C1 segment of cervical spinal cord (tissue), 14 donors: ENCODE measurements at regions not wholly inside any gene's neighbourhood (a gene's known extent, or its start where the extent isn't known, plus 50 kb on each side); places are given as distances from the start of the nearest gene placed in this dataset.
A peak's percentile ranks its signal among the peaks of the same experiment; 100 is the strongest.

Source experiments
- DNase-seq, 14 donors: peaks; one replicate each; lab custom pipeline; 2025; lab: John Stamatoyannopoulos, UW

DNA sequence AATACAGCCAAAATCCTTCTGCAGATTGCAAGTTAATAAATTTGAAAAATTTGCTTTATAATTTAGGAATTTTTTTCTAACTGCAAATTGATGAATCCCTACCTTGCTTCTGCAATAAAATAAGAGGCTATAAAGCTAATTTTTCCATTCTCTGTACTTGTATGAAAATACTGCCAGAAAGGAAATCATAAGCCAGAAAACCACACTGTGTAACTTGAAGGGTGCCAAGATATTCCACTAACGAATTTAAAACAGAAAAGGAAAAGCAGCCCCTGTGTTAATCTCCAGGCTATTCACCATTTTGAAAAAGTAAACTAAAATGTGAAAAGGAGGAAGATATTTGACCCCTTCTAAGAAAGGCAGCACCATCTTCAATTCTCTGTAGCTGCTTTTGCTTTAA lies 557.9 kb upstream of the ZNF385D start:
- peak in 1 of 14 donors; percentile 57 for DNase-seq

DNA sequence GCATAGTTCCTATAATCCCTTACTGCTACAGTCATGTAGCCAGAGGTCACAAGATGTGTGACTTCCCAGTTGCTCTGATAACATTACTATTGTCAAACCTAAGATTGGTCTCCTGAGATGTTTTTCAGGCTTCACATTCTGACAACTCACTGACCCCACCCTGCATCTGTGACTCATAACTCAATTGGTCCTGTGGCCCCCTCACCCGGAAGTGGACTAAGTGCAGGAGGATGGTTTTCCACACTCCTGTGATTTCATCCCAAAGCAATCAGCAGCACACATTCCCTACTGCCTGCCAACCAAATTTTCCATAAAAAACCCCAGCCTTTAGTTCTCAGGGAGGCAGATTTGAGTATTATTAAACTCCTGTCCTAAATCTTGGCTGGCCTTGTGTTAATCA lies 564.9 kb upstream of the ZNF385D start:
- DNase-seq: no peak

DNA sequence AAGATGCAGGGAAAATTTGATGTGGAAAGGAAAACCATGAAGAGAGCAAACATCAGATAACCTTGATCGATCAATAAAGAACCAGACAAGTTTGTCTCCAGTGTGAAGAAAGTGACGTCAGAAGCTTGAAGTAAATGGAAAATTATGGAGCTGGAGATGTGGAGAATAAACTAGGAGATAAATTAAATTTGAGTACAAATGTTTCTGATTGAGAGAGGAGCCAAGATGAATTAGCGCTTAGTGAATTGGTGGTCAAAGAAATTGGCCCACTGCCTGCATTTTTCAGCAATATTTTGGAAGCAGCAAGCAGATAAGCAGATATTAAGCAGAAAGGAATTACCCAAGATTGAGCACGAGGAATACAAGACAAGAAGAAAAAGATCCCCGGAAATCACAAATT lies 567.3 kb upstream of the ZNF385D start:
- DNase-seq: no peak

DNA sequence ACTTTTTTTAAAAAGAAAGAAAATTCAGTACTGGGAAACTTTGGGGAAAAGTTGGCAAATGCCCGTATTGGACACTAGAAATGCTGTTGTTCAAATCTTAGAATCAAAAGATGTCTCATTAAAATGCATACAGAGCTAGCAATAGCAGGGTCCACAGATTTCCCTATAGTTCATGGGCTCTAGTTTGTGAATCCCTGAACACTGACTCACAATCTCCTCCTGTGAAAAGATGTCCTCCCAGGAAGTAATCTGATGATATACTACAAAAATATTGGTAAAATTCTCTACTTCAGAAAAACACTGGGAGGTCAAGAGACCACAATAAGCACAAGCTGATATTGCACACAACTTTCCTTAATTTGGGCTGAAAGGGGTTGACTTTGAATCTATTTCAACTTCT lies 568.4 kb upstream of the ZNF385D start:
- DNase-seq: no peak

DNA sequence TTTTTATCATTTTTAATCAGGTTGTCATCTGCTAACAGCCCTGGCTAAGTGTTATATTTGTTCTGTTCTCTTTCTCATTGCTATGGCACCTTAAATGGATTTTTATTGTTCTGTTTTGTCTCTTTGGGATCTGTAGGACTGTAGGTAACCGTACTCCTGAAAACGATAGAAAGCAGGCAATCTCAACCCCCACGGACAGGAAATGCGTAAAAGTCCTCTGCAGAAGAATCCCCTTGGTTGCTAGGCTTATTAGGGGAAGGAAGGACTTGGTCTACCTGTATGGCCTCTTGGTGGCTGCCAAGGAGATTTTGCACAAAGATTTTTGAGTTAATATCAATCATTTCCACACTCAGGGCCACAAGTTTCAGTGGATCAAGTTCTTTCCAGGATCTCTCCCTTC lies 571.9 kb upstream of the ZNF385D start:
- DNase-seq: no peak

DNA sequence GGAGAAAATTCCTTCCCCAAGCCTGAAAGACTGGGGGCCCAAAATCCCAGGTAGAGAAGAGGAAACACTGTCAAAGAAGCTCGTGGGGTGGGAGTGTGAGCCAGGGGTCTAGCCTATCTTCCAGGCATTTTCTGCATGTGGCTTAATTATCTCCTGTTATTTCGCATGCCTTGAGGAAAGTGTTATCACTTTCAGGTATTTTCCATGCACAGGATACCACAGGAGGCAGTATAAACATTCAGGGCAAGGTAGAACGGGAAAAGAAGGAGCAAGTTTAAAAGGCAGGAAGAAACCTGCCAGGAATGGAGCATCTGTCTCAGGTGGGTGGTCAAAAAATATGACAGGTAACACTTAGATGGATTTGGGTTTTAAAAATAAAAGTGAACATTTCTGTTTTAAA lies 575.3 kb upstream of the ZNF385D start:
- no peak for DNase-seq

DNA sequence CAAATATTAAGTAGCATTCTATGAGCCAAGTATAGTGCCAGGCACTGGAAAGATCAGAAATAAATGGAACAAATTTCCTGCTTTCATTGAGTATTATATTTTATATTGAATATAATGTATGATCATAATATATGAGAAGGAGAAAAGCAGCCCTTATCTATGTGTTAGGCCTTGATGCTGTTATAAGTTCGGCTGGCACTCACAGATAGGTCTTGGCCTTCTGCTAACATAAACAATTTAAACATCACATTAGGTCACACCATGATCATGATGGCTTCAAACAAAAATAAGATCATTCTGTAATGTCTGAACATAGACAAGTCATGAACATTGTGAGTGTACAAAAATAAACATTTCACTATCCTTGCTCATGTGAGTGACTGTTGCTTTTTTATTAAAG lies 584.0 kb upstream of the ZNF385D start:
- no peak for DNase-seq

DNA sequence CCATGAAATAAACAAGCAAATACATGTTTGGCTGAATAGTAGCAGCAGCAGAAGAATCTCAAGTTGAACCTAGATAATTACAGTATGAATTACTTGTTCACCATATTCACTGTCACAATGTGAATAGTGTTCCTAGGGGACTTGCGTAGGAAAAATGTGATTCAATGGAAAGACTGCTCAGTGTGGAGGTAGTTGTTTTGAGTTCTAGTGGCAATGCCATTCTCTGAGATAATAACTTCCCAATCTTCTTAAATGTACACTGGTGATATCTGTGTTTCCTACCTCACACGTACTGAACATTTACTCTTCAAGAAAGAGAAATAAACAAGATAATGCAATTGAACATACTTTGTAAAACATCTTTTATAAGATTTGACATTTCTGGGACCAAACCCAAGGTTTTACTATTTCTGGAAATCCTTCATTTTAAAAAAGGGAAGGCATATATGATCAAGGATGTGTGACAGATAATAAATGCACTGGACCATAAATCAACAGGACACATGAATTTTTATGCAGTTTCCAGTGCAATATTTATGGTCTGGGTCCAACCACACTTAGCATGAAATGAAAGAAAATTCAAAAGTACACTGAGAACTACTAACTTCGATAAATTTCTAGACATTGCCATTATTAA lies 598.3 kb upstream of the ZNF385D start:
- no peak for DNase-seq

DNA sequence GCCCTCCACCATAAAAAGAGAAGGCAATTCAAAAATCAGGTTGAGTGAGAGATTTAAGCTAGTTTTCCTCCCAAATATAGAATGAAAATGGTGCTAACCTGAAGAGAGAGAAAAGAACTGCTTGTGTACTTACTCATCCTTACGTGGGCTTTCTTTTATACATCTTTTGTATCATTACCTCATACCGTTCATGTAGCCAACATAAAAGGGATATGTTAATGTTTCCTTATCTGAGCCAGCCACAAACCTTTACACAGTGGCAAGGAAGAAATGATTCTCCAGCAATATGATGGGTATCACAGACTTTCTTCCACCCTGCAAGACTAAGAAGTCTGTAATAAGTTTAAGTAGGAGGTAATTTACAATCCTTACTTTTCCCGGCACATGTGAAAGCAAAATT lies 600.8 kb upstream of the ZNF385D start:
- DNase-seq: no peak

DNA sequence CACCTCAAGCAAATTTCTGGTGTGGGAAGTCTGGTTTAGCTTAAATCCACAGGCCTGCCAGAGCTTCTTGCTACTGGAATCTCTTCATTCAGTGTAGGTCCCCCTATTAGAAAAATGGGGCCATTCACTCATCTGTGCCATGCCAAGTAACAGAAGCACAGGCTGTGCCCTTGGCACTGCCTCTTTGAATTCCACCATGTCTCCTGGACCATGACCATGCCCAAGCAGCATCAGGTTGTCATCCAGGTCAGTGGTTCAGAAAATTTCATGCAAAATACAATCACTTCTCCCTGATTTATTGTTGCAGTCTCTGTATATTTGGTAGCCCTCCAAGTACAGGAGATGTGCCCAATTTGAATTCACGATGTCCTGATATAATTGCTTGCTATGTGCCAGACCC lies 602.1 kb upstream of the ZNF385D start:
- peak in 2 of 14 donors; percentile 8 to 99 for DNase-seq

DNA sequence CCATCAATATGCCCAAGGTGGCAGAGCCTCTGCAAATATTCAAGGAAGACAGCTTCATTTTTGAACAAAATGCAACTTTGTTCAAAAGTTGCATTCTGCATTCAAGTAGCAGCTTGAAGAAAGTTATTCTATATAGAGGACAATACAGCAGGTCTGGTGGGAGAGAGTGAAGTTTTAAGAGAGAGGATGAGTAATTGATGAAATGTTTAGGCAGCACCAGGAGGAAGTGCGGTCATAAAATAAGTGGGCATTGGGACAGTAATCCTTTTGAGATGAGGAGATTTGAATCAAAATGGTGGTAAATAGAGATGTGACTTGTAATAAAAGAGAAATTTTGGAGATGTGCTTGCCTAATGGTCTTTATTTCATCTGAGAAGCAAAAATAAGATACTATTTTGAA lies 607.3 kb upstream of the ZNF385D start:
- DNase-seq: no peak

DNA sequence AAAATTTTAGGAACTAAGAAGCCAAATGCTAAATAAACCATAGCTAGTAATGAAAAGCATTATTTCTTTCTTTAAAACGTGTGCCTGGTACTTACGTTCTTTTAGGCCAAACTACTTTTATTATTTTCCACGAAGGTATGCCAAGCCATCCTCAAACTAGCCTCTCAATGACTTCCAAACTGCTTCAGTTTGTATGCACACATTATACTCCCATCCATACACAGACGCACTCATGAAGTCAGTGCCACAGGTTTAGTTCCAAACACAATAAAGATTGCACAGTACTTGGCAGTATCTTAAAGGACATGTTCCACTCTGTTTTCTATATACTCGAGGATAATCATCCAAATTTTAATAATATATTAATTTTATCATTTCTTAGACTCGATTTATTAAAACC lies 609.2 kb upstream of the ZNF385D start:
- no peak for DNase-seq

DNA sequence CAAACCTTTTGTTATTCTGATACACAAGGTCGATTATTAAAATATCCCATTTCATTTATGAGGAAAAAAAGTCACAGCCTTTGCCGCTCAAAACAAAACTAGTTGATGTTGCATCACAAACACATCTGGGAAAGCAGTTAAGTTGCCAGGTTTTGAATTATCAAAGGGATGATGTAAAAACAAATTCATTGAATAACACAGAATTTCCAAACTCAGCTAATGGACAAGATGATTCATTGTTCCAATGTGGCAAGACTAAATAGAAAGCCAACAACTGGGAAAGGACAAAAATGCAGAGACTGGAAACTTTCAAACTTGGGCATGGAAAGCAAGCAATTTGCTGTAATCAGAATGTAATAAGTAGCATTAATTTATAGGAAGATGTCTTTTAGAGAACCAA lies 610.0 kb upstream of the ZNF385D start:
- no peak for DNase-seq

DNA sequence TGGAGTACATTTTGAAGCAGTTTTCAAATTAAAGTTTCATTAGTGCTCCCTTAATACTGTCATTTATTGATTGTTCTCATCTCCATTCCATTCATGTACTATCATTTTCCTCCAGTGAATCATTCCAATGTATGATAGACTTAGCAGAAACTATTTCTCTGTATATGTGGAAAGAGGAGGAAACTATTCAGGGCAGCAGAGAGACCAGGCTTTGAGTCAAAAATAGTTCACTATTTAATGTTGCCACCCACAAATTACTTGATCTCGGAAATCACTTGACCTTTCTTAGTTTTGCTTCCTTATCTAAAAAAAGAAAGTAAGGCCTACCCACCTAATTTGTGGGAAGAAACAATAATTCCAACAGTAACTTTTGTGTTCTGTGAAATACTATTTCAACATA lies 610.5 kb upstream of the ZNF385D start:
- DNase-seq: no peak

DNA sequence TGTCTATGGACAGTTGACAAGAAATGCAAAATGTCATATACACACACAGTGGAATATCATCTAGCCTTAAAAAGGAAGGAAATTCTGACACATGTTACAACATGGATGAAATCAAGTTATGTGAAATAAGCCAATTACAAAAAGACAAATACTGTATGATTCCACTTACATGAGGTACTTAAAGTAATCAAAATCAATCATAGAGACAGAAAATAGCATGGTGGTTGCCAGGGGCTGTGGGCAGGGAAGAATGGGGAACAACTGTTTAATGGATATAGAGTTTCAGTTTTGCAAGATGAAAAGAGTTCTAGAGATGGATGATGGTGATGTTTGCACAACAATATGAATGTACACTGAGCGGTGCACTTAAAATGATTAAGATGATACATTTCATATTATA lies 613.8 kb upstream of the ZNF385D start:
- DNase-seq: no peak

DNA sequence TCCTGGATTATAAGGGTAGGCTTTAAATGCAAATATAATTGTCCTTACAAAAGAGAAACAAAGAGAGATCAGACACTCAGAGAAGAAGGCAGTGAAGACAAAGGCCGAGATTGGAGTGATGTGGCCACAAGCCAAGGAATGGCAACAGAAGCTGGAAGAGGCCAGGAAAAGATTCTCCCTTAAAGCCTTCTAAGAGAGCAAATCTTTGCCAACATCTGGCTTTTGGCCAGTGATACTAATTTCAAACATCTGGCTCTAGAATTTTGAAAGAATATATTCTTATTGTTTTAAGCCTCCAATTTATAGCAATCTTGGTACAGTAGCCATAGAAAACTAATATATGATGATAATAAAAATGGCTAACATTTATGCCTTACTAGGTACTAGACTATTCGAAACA lies 615.8 kb upstream of the ZNF385D start:
- no peak for DNase-seq

DNA sequence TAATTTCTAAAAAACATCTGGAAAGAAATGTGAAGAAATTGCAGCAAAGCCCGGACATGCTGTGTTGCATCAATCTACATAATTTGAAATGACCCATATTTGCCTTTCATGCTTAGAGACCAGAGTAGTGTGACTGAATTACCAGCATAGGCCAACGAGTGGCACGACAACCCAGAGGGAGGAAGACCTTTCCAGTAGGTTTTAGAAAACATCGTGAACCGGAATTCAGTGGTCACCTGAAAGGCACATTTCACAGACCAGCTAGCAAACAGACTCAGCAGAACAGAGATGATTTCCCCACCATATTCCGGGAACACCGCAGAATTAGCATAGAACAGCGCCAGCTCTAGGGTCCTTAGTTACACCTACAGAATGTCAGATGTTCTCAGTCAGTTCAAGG lies 620.0 kb upstream of the ZNF385D start:
- DNase-seq: peak in 1 of 14 donors; percentile 83

DNA sequence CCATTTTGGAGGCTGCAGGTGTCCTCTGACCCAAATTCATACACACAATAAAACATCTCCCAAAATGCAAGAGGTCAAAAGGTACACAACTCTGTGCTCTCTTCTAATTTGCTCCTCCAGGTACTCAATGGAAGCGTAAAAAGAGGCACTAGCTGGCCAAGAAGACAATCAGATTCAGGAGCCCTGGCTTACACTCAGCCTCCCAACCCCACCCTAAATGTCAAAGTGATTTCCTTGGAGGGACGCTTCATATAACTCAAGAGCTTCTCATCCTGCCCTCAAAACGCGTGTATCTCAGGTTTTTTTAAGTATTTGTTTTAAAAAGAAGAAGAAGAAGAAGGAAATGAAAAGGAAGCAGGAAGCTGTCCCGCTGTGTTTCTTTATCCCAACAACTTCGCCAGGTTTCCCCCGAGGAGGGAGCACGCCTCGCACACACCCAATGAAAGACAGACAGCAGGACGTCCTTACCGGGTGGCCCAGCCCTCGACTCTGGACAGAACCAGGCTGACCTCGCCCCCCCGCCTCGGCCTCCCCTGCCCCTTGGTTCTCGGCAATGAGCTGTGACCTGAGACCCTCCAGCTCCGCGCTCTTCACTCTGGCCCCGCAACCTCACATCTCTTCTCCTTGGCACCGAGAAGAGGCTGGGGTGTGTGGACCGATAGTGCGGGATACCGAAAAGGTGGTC lies 620.7 kb upstream of the ZNF385D start:
- peak in 2 of 14 donors; percentile 31 to 75 for DNase-seq

DNA sequence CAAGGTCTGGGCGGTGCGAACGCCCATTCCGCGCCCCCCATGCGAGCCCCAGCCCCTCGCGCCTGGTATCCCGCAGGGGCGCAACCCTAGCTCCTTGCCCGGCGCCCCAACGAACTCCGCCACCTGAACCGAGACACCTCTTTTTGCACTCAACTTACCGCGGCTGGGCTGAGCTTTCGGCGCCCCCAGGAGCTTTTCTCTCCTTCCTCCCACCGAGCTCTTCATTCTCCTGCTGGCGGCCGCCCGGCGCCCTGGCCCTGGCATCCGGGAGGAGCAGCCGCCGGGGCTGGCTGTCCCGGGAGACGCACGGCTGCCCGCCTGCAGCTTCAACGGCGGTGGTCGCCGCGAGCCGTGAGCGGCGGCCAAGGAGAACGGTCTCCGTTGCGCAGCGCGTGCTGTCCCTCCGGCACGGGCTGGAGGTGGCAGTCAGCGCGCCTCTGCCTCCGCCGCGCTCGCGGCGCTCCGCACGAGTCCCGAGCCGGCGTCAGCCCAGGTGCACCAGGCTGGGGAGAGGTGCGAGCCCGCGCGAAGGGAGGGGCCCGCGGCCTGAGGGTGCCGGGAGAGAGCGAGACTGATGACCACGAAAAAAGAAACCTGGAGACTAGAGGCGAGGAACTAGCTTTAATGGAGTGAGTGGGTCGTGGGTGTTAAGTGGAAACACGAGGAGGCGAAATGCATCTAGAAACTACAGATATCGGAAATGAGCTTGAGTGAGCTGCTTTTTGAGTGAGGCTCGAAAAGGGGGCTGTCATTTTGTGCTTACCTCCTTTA lies 621.5 kb upstream of the ZNF385D start:
- DNase-seq: peak in 2 of 14 donors; percentile 5 to 76

DNA sequence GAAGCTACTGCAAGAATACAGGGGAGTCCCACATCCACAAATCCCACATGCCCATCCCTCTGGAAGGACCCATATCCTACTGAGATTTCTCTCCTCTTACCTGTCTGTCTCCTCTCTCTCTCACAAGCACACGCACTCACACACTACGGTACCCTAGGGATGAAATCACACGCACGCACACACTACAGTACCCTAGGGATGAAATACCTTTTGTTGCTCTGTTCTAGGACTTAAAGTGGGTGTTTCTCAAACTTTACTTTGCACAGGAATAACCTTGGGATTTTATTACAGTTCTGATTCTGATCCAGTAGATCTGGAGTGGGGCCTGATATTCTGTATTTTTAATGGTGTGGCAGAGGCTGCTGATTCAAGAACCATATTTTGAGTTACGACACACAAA lies 622.2 kb upstream of the ZNF385D start:
- peak in 1 of 14 donors; percentile 72 for DNase-seq

DNA sequence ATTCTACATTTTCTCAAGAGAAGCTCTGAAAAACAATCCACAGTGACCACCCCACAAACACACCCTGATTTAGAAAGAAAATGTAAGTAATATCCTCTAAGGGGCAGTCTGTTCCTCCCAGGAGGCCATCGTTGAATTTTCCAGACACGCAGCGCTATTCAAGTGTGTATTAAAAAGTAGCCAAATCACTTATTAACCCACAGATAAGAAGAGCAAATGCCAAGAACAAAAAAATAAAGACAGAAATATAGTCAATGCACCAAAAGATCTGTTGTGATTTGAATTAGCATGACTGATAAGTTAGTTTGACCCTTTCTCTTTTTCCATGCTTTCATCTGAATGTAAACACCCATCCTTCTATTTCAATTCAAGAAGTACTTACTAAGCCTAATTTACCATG lies 622.8 kb upstream of the ZNF385D start:
- peak in 1 of 14 donors; percentile 49 for DNase-seq

DNA sequence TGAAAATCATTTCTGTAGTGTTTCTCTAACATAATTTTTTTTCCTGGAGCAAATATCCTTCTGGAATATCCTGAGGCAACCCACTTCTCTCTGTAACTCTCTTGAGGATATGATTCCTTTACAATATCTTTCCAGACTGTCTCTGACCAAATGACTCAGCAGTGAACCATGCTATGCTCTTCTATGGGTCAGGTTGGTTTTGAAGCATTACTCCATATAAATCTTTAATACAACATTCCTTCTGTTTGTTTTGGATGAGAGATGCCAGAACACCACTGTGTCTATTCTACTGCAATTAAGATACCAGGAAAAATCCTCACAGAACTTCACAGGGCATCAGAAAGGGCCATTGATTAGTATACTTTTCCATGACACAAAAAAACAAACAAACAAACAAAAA lies 626.4 kb upstream of the ZNF385D start:
- no peak for DNase-seq

DNA sequence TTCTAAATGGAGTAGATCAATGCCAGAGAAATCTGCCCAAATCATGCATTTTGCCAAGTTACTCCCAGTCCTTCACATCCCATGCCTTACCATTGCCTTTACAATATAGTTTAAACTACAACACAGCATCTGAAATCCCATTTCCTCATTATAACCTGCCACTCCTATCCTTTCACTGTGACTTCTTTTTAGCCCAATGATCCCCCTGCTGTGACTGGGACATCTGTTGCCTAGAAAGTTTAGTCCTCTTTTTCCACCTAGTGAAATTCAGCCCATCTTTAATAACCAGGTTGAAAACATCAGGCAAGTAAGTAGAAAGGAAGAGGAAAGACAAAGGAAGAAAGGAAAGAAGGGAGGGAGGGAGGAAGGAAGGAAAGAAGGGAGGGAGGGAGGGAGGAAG lies 627.9 kb upstream of the ZNF385D start:
- peak in 1 of 14 donors; percentile 48 for DNase-seq
